Fibroblast of lung (primary cell): ENCODE measurements at regions not wholly inside any gene's neighbourhood (a gene's known extent, or its start where the extent isn't known, plus 50 kb on each side); places are given as distances from the start of the nearest gene placed in this dataset.

Experiments
- CTCF ChIP-seq, 2 donors: IDR thresholded peaks in 1 of 2; conservative IDR thresholded peaks in 1 of 2; 1 replicate in 1 of 2; 2 replicates in 1 of 2; pipeline ENCODE4 v1.5.1; 2011 to 2012; ENCODE audit warnings: low read length in 2 of 2, control low read depth in 1 of 2, inconsistent platforms in 1 of 2, low read depth in 1 of 2, mild to moderate bottlenecking in 1 of 2
- EZH2 ChIP-seq: IDR thresholded peaks from 2 replicates; pipeline ENCODE4 v1.5.1; 2012; ENCODE audit warnings: low read length, control low read depth, mild to moderate bottlenecking; ENCODE audit errors: missing control alignments

GRCh38 chr4:65021149-65021548 is 611.9 kb upstream of the TECRL start:
- TF ChIP-seq CTCF (conservative IDR thresholded peaks at IDR 0.05 in 1 of 2, IDR thresholded peaks at IDR 0.05 in 1 of 2; ENCODE audit: low read depth in 1 of 2, low read length in 2 of 2) (no peak), EZH2 (no peak)
